ENCODE measurements at regions not wholly inside any gene's neighbourhood (a gene's known extent, or its start where the extent isn't known, plus 50 kb on each side); places are given as distances from the start of the nearest gene placed in this dataset.

DNA sequence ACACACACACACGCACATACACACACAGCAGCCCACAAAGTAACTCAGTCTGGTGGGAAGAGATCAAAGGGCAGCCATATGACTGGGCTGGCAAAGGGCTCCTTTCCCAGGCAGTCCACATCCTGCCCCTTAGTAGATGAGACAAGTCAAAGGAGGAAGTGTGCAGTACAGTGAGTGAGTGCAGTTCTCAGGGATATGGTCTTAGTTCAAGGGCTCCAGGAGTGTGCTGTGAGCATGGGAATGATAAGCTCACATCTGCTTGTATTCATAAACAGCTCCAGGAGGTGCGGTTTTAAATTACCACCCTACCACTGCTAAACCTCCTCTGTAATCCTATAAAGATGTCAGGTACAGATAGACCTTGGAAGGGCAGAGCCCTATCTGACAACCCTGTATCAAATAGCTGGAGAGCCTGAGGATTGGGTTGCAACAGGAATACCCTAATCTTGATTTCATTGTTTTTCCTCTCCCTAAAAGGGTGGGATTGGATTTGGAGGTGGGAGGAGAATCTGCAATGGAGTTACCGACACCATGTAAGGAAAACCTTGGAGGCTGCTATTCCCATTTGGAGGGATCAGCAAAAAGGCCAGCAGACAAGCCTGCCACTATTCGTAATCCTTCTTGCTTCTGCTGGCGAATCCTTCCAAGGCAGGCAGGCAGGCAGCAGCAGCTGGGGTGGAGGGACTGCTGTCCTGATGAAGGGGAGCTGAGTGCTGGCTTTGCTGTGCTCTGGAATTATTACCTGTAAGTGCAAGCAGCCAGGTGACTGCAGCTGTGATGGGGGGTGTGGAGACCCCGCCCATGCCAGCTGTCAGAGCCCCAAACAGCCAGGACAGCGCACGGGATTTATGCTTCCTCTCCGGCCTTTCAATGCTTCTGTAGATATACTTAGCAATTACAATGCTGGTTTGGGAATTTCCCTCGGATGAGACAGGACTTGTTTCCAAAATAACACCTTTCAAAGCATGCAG is 342.7 kb downstream of the PRL start:
- TF ChIP-seq EZH2 (IDR thresholded peaks at IDR 0.05; ENCODE audit: borderline replicate concordance, insufficient read depth, low read depth, low read length, poor library complexity, severe bottlenecking) = no peak
- TF ChIP-seq, protein P1, sequence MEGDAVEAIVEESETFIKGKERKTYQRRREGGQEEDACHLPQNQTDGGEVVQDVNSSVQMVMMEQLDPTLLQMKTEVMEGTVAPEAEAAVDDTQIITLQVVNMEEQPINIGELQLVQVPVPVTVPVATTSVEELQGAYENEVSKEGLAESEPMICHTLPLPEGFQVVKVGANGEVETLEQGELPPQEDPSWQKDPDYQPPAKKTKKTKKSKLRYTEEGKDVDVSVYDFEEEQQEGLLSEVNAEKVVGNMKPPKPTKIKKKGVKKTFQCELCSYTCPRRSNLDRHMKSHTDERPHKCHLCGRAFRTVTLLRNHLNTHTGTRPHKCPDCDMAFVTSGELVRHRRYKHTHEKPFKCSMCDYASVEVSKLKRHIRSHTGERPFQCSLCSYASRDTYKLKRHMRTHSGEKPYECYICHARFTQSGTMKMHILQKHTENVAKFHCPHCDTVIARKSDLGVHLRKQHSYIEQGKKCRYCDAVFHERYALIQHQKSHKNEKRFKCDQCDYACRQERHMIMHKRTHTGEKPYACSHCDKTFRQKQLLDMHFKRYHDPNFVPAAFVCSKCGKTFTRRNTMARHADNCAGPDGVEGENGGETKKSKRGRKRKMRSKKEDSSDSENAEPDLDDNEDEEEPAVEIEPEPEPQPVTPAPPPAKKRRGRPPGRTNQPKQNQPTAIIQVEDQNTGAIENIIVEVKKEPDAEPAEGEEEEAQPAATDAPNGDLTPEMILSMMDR (IDR thresholded peaks at IDR 0.05) = no peak

All from B cell (primary cell).